Panc1 (cell line): ENCODE measurements at regions not wholly inside any gene's neighbourhood (a gene's known extent, or its start where the extent isn't known, plus 50 kb on each side); places are given as distances from the start of the nearest gene placed in this dataset.

Experiments
- ATAC-seq: fragments of 200-7000 bp; cut with Tn5 transposase; 2 replicates; pipeline ENCODE4 v1.9.1; 2020; ENCODE audit warnings: mild to moderate bottlenecking, moderate library complexity
- BruUV-seq: library from RNA; stranded (reverse); fragments of 400-500 nt; replicated peaks from 2 replicates; lab custom pipeline; 2021; lab: Mats Ljungman, UMichigan
- CTCF ChIA-PET: fragments of 300-600 bp; sonication (Branson Sonifier 250); formaldehyde crosslinking; loops from one replicate; lab custom pipeline; 2022; ENCODE audit warnings: antibody characterized with exemption; lab: Charles Lee
- POLR2A ChIA-PET: fragments of 300-600 bp; sonication (Branson Sonifier 250); formaldehyde crosslinking; loops from one replicate; lab custom pipeline; 2022; ENCODE audit warnings: antibody characterized with exemption; lab: Charles Lee
- DNase-seq: peaks from one replicate; pipeline ENCODE4 v3.0.0-alpha.2; 2010; ENCODE audit warnings: low read depth, low spot score
- H3K27ac ChIP-seq: 2 replicates; pipeline ENCODE4 v1.5.1; 2011; ENCODE audit warnings: mild to moderate bottlenecking, low read length, inconsistent platforms
- H3K27me3 ChIP-seq: fragments of 200-500 bp; sonication (Bioruptor generic); 2 replicates; pipeline ENCODE4 v1.6.0; 2014; ENCODE audit warnings: low read length, inconsistent platforms; ENCODE audit not compliant: control insufficient read depth, insufficient read depth
- H3K36me3 ChIP-seq: fragments of 200-500 bp; sonication (Bioruptor generic); 2 replicates; pipeline ENCODE4 v1.5.1; 2014; ENCODE audit warnings: inconsistent platforms, mild to moderate bottlenecking, low read length, moderate library complexity; ENCODE audit not compliant: control insufficient read depth, insufficient read depth
- H3K4me1 ChIP-seq: 2 replicates; pipeline ENCODE4 v1.5.1; 2011; ENCODE audit warnings: inconsistent platforms, mild to moderate bottlenecking, low read length, moderate library complexity; ENCODE audit not compliant: control insufficient read depth, insufficient read depth
- H3K4me3 ChIP-seq, 2 experiments: 2 replicates each; pipeline ENCODE4 v1.5.1; 2011 to 2012; ENCODE audit warnings: low read depth in 2 of 2, low read length in 2 of 2, mild to moderate bottlenecking in 2 of 2, inconsistent platforms in 1 of 2, moderate library complexity in 1 of 2
- H3K9me3 ChIP-seq: fragments of 200-500 bp; sonication (Bioruptor generic); 2 replicates; pipeline ENCODE4 v1.5.1; 2014; ENCODE audit warnings: low read depth, mild to moderate bottlenecking, inconsistent platforms, low read length, moderate library complexity; ENCODE audit not compliant: control insufficient read depth, insufficient read depth
- POLR2AphosphoS5 ChIP-seq: IDR thresholded peaks from 2 replicates; pipeline ENCODE4 v1.6.1; 2012; ENCODE audit warnings: mild to moderate bottlenecking, low read depth, low read length, moderate library complexity
- SIN3A ChIP-seq: IDR thresholded peaks from 2 replicates; pipeline ENCODE4 v1.6.1; 2012; ENCODE audit warnings: low read depth, mild to moderate bottlenecking, low read length, moderate library complexity, borderline replicate concordance; ENCODE audit not compliant: insufficient read depth
- TCF7L2 ChIP-seq: IDR thresholded peaks from 2 replicates; pipeline ENCODE4 v1.6.1; 2011; ENCODE audit warnings: mild to moderate bottlenecking, low read depth, low read length, inconsistent platforms
- in situ Hi-C: cut with HindIII; loops from 2 replicates; pipeline ENCODE4 v1.10.0; 2016; ENCODE audit warnings: low sequenced_read_pairs, low pct_unique_long_range_greater_than_20kb
- intact Hi-C: fragments of 100-400 bp; cut with micrococcal nuclease; formaldehyde crosslinking; loops from one replicate; pipeline ENCODE4 v1.10.0; 2022; ENCODE audit not compliant: unreplicated experiment
- TF ChIP-seq, protein P1 (sequence below), 2 experiments: IDR thresholded peaks; 2 replicates each; pipeline ENCODE4 v1.6.1; 2011 to 2012; ENCODE audit warnings: low read depth in 2 of 2, control low read depth in 1 of 2, low read length in 1 of 2, mild to moderate bottlenecking in 1 of 2, moderate library complexity in 1 of 2; ENCODE audit not compliant: insufficient read depth in 1 of 2
- TF ChIP-seq, protein P2 (sequence below): fragments of 450-650 bp; IDR thresholded peaks from 2 replicates; pipeline ENCODE4 v1.5.1; 2017; ENCODE audit warnings: mild to moderate bottlenecking

DNA sequence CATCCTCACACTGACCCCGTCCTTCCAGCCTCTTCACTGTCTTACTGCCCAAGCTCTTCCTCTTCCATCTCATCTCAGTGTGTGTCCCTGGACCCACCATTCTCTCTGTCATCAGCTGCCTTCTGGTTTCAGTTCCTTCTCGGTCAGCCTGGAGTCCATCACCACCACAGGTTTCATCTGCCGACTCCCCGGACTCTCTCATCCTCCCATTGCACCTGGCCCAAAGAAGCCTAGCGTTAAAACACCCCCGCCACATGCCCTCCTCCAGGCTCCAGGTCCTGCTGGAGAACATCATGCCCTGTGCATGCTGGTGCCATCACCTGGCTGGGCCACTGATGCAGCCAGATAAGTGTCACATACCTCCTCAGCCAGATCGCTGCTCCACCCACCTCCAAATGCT is 122.1 kb upstream of the GPR12 start:
- Histone ChIP-seq H3K4me1 (peaks cover 3% of the 10 kb centered on the region; the same call in 1 of the 2 replicates), H3K27me3 (no peaks in the 10 kb centered on the region), H3K9me3 (no peaks in the 10 kb centered on the region), H3K27ac (no peak overlapping the region), H3K36me3 (no peaks in the 10 kb centered on the region), H3K4me3 (no peak overlapping the region)
- in situ Hi-C loops = no loop called here
- POLR2A ChIA-PET = no interaction called here
- TF ChIP-seq, protein P1, sequence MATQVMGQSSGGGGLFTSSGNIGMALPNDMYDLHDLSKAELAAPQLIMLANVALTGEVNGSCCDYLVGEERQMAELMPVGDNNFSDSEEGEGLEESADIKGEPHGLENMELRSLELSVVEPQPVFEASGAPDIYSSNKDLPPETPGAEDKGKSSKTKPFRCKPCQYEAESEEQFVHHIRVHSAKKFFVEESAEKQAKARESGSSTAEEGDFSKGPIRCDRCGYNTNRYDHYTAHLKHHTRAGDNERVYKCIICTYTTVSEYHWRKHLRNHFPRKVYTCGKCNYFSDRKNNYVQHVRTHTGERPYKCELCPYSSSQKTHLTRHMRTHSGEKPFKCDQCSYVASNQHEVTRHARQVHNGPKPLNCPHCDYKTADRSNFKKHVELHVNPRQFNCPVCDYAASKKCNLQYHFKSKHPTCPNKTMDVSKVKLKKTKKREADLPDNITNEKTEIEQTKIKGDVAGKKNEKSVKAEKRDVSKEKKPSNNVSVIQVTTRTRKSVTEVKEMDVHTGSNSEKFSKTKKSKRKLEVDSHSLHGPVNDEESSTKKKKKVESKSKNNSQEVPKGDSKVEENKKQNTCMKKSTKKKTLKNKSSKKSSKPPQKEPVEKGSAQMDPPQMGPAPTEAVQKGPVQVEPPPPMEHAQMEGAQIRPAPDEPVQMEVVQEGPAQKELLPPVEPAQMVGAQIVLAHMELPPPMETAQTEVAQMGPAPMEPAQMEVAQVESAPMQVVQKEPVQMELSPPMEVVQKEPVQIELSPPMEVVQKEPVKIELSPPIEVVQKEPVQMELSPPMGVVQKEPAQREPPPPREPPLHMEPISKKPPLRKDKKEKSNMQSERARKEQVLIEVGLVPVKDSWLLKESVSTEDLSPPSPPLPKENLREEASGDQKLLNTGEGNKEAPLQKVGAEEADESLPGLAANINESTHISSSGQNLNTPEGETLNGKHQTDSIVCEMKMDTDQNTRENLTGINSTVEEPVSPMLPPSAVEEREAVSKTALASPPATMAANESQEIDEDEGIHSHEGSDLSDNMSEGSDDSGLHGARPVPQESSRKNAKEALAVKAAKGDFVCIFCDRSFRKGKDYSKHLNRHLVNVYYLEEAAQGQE (IDR thresholded peaks at IDR 0.05; ENCODE audit: insufficient read depth in 1 of 2, low read depth in 2 of 2, low read length in 1 of 2) = no peak
- TF ChIP-seq SIN3A (no peak), TCF7L2 (no peak), POLR2AphosphoS5 (no peak)
- TF ChIP-seq, protein P2, sequence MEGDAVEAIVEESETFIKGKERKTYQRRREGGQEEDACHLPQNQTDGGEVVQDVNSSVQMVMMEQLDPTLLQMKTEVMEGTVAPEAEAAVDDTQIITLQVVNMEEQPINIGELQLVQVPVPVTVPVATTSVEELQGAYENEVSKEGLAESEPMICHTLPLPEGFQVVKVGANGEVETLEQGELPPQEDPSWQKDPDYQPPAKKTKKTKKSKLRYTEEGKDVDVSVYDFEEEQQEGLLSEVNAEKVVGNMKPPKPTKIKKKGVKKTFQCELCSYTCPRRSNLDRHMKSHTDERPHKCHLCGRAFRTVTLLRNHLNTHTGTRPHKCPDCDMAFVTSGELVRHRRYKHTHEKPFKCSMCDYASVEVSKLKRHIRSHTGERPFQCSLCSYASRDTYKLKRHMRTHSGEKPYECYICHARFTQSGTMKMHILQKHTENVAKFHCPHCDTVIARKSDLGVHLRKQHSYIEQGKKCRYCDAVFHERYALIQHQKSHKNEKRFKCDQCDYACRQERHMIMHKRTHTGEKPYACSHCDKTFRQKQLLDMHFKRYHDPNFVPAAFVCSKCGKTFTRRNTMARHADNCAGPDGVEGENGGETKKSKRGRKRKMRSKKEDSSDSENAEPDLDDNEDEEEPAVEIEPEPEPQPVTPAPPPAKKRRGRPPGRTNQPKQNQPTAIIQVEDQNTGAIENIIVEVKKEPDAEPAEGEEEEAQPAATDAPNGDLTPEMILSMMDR = no peak
- no peak for ATAC-seq
- intact Hi-C loops = no loop called here
- CTCF ChIA-PET = no interaction called here
- no TSS peak for BruUV-seq
- no peak for DNase-seq

DNA sequence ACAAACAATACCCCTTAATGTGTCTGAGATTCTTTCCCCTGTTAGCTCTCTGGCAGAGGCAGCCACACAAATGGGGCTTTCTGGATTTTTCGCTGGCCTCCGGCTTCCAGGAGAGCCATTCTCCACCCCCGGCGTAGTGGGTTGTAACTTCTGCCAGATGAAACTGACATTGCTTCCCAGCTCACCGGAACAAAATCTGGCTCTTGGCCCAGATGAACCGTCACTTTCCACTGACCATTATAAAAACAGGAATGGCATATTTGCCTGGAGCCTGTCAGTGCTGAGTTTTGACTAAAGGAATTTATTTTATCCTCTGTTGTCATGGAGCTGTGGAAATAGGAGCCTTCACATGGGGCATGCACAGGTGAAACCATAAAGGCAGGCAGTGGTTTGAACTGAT is 120.6 kb upstream of the GPR12 start:
- BruUV-seq = no TSS peak
- ChIA-PET CTCF (no interaction called here), POLR2A (no interaction called here)
- Histone ChIP-seq H3K9me3 (0 out of 2 replicates have a peak, but pooled peaks cover 2% of the 10 kb centered on the region), H3K27ac (no peak overlapping the region), H3K36me3 (no peaks in the 10 kb centered on the region), H3K27me3 (no peaks in the 10 kb centered on the region), H3K4me3 (peak overlapping the region in 1 of 2 experiments; percentile 15; a peak in 2 of 4 replicates), H3K4me1 (peaks cover 3% of the 10 kb centered on the region; the same call in 1 of the 2 replicates)
- DNase-seq (no peak), ATAC-seq (no peak)
- in situ Hi-C loops = no loop called here
- TF ChIP-seq POLR2AphosphoS5 = no peak
- TF ChIP-seq TCF7L2 = no peak
- TF ChIP-seq, protein P2 = no peak
- intact Hi-C loops = no loop called here
